Ectodermal cell (in vitro differentiated cells): ENCODE measurements at regions not wholly inside any gene's neighbourhood (a gene's known extent, or its start where the extent isn't known, plus 50 kb on each side); places are given as distances from the start of the nearest gene placed in this dataset.

Experiments
- H3K27ac ChIP-seq: 2 replicates; pipeline ENCODE4 v1.7.0; 2013; ENCODE audit warnings: mild to moderate bottlenecking, low read depth, low read length; ENCODE audit not compliant: insufficient read depth, poor library complexity, severe bottlenecking
- H3K27me3 ChIP-seq: 2 replicates; pipeline ENCODE4 v1.7.0; 2013; ENCODE audit warnings: mild to moderate bottlenecking, low read length; ENCODE audit not compliant: insufficient read depth, control insufficient read depth, poor library complexity, severe bottlenecking
- H3K36me3 ChIP-seq: one replicate; pipeline ENCODE4 v1.7.0; 2013; ENCODE audit warnings: low read length; ENCODE audit not compliant: control insufficient read depth, insufficient read depth
- H3K4me1 ChIP-seq: one replicate; pipeline ENCODE4 v1.7.0; 2013; ENCODE audit warnings: low read length; ENCODE audit not compliant: control insufficient read depth, insufficient read depth
- H3K4me3 ChIP-seq: 2 replicates; pipeline ENCODE4 v1.7.0; 2013; ENCODE audit warnings: low read depth, low read length, control low read depth; ENCODE audit not compliant: insufficient read depth
- H3K9me3 ChIP-seq: 2 replicates; pipeline ENCODE4 v1.7.0; 2013; ENCODE audit warnings: mild to moderate bottlenecking, low read length, moderate library complexity; ENCODE audit not compliant: control insufficient read depth
- whole genome bisulfite sequencing, 2 experiments: methylation state at CpG; one replicate each; pipeline ENCODE4 v1.1.7; 2013; ENCODE audit warnings: missing lambda C conversion rate in 2 of 2; 5-methylcytosine and 5-hydroxymethylcytosine counted together

- Histone ChIP-seq H3K9me3 (no peaks in the 10 kb centered on the region), H3K4me3 (no peak overlapping the region), H3K27me3 (no peaks in the 10 kb centered on the region), H3K36me3 (no peaks in the 10 kb centered on the region), H3K4me1 (peaks cover 27% of the 10 kb centered on the region), H3K27ac (peak overlapping the region; percentile 96)
- WGBS, 2 experiments, result 22 to 26% methylated on average over 11 to 12 of the region's 12 CpGs
Observed at GRCh38 chr13:91216928-91217700, 130.4 kb upstream of the MIR17HG start.

DNA sequence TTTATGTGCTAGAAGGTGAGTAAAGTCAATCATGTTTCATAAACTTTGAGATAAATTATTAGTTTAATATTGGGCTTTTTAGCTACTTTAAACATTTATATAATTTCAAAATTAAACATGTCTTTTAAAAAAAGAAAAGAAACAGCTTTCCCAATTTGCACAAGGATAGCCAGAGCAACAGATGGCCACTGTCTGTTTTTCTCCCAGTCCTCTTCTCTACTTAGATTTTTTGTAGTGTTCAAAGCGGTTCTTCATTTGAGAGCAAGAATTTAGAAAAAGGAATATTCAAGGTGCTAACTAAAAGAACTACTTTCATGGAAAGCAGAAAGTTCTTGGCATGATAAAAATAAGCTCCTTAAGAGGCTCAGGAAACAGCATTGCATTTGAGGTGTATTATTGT, 128.3 kb upstream of the MIR17HG start:
- peaks cover 27% of the 10 kb centered on the region for H3K4me1 ChIP-seq
- WGBS, 2 experiments, result 96 to 100% methylated on average over 1 of the region's 1 CpG
- no peaks in the 10 kb centered on the region for H3K9me3 ChIP-seq
- no peaks in the 10 kb centered on the region for H3K36me3 ChIP-seq
- H3K27me3 ChIP-seq, result no peaks in the 10 kb centered on the region
- H3K27ac ChIP-seq, result no peak overlapping the region
- no peak overlapping the region for H3K4me3 ChIP-seq

DNA sequence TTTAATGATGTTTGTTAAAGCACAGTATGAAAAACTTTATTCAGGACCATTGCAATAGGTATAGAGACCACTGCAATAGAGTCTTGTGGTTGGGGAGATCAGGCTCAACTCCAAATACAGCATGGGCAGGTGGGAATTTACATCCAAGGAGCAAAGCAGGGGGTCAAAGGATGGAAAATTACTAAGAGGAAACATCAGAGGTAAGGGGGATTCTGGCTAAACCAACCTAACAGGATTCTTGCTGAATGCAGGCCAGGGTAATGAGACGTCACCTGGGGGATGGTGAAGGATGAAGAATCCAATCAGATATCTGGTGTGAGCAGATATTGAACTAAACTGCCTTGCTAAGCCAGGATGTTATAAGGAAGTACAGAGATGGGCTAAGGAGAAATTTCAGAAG, 126.6 kb upstream of the MIR17HG start:
- peaks cover 17% of the 10 kb centered on the region for H3K4me1 ChIP-seq
- no peaks in the 10 kb centered on the region for H3K36me3 ChIP-seq
- 95 to 96% methylated on average over 1 of the region's 1 CpG for WGBS, 2 experiments
- no peak overlapping the region for H3K4me3 ChIP-seq
- H3K9me3 ChIP-seq, result no peaks in the 10 kb centered on the region
- no peak overlapping the region for H3K27ac ChIP-seq
- H3K27me3 ChIP-seq, result no peaks in the 10 kb centered on the region

- H3K27me3 ChIP-seq, result no peaks in the 10 kb centered on the region
- 100% methylated on average over 1 of the region's 1 CpG; no CpG with 5 or more reads in 1 of the 2 experiments for WGBS, 2 experiments
- H3K4me3 ChIP-seq, result no peak overlapping the region
- no peaks in the 10 kb centered on the region for H3K9me3 ChIP-seq
- no peaks in the 10 kb centered on the region for H3K36me3 ChIP-seq
- no peaks in the 10 kb centered on the region for H3K4me1 ChIP-seq
- no peak overlapping the region for H3K27ac ChIP-seq
Observed at GRCh38 chr13:91228108-91228507, 119.4 kb upstream of the MIR17HG start.

DNA sequence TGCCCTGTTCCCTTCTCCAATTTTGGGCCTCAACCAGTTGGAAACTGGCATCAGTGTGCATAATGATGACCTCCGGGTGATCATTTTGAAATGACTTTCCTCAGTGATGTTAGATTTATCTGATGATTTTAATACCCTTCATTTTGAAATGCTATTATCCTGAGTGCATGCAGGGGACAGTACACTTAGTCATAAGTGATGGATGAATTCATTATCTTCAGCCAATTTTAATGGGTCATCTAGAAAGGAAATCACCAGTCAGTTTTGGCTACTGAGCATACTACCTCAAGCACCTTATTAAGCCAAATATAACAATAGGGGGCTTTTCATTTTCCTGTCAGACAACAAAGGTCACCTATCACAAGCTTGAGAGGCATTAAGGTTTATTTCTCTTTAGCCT, 118.5 kb upstream of the MIR17HG start:
- 95 to 100% methylated on average over 1 of the region's 1 CpG for WGBS, 2 experiments
- no peak overlapping the region for H3K4me3 ChIP-seq
- H3K27me3 ChIP-seq, result no peaks in the 10 kb centered on the region
- no peaks in the 10 kb centered on the region for H3K9me3 ChIP-seq
- H3K36me3 ChIP-seq, result no peaks in the 10 kb centered on the region
- H3K4me1 ChIP-seq, result no peaks in the 10 kb centered on the region
- no peak overlapping the region for H3K27ac ChIP-seq

- Histone ChIP-seq H3K27ac (no peak overlapping the region), H3K9me3 (no peaks in the 10 kb centered on the region), H3K4me1 (no peaks in the 10 kb centered on the region), H3K27me3 (no peaks in the 10 kb centered on the region), H3K36me3 (no peaks in the 10 kb centered on the region), H3K4me3 (no peak overlapping the region)
Observed at GRCh38 chr13:91232716-91233115, 114.8 kb upstream of the MIR17HG start.

DNA sequence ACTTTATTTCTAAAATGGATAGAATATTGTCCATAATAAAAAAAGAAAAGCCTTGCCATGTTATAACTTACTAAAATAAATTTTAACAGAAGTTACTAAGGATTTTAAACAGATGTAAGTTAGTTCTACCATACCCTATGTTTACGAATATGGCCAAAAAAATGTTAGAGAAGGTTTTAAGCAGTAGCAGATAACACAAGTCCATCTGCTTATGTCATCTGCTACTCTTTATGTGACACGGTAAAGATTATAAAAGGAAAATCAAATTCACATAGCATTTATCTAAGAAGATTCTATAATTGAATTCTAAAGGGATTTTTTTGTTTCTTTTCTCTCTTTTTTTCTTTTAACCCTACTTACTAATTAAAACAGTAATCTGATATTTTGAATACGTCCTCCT, 114.2 kb upstream of the MIR17HG start:
- Histone ChIP-seq H3K27ac (no peak overlapping the region), H3K27me3 (no peaks in the 10 kb centered on the region), H3K9me3 (no peaks in the 10 kb centered on the region), H3K36me3 (no peaks in the 10 kb centered on the region), H3K4me1 (no peaks in the 10 kb centered on the region), H3K4me3 (no peak overlapping the region)
- 90 to 96% methylated on average over 2 of the region's 3 CpGs for WGBS, 2 experiments

DNA sequence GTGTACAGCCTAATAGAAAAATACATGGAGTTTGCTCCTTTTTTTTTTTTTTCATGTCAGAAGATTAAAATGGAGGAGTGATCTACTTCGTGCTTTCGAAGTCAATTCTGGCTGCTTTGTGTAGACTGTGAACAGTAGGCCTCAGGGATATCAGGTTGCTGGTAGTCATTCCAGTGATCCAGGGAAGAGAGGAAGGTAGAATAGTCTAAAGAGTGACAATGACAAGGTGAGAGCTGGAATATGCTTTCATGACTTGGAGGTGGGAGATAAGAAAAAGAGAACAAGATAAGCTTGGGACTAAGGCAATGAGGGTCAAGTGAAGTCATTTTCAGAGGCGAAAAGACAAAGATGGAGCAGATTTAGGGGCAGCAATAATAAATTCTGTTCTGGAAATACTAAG, 111.3 kb upstream of the MIR17HG start:
- no peaks in the 10 kb centered on the region for H3K36me3 ChIP-seq
- no peaks in the 10 kb centered on the region for H3K9me3 ChIP-seq
- WGBS, 2 experiments, result 96 to 97% methylated on average over 3 of the region's 3 CpGs

GRCh38 chr13:91236921-91237320, 110.6 kb upstream of the MIR17HG start:
- H3K4me3 ChIP-seq, result no peak overlapping the region
- no peak overlapping the region for H3K27ac ChIP-seq
- H3K9me3 ChIP-seq, result no peaks in the 10 kb centered on the region
- H3K4me1 ChIP-seq, result no peaks in the 10 kb centered on the region
- no peaks in the 10 kb centered on the region for H3K27me3 ChIP-seq
- 90 to 95% methylated on average over 3 of the region's 3 CpGs for whole genome bisulfite sequencing, 2 experiments
- no peaks in the 10 kb centered on the region for H3K36me3 ChIP-seq

More for the DNA sequence above, 111.3 kb upstream of the MIR17HG start:
- Histone ChIP-seq H3K4me1 (no peaks in the 10 kb centered on the region), H3K27ac (no peak overlapping the region), H3K27me3 (no peaks in the 10 kb centered on the region), H3K4me3 (no peak overlapping the region)

- Histone ChIP-seq H3K4me3 (no peak overlapping the region), H3K27me3 (no peaks in the 10 kb centered on the region), H3K36me3 (no peaks in the 10 kb centered on the region), H3K27ac (no peak overlapping the region), H3K4me1 (no peaks in the 10 kb centered on the region), H3K9me3 (no peaks in the 10 kb centered on the region)
- WGBS, 2 experiments, result 89 to 99% methylated on average over 1 to 2 of the region's 2 CpGs
Observed at GRCh38 chr13:91238036-91238435, 109.5 kb upstream of the MIR17HG start.
